Omental fat pad (tissue), 3 donors: ENCODE measurements at regions not wholly inside any gene's neighbourhood (a gene's known extent, or its start where the extent isn't known, plus 50 kb on each side); places are given as distances from the start of the nearest gene placed in this dataset.

Experiments used
- ATAC-seq: fragments of 150-250 bp; one replicate; pipeline ENCODE4 v1.9.1; 2016; ENCODE audit warnings: mild to moderate bottlenecking, moderate library complexity; ENCODE audit not compliant: low FRiP score
- DNase-seq: peaks from one replicate; pipeline ENCODE4 v3.0.0-alpha.2; 2019; ENCODE audit warnings: low spot score
- TF ChIP-seq, protein P1 (sequence below), 3 donors: fragments of 450-650 bp; IDR thresholded peaks; one replicate each; pipeline ENCODE4 v1.5.1; 2016 to 2017; ENCODE audit warnings: antibody characterized with exemption in 3 of 3, mild to moderate bottlenecking in 3 of 3, moderate library complexity in 2 of 3

DNA sequence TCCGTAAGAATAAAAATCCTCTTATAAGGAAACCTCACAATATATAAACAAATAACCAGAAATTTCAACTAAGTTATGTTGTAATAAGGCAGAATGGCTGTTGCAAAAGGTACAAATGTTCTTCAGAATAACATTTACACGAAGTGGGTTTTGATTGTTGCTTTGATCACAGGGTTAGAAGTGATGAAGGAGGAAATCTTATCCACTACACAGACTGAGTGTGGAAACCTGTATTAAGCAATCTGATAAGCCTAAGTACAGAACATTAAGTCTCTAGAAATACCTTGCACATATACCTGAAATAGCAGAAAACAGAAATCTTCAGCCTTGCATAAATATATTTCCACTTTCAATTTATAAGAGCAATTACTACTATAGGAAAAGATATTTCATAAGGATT lies 251.9 kb downstream of the ETV1 start:
- ATAC-seq = no peak

DNA sequence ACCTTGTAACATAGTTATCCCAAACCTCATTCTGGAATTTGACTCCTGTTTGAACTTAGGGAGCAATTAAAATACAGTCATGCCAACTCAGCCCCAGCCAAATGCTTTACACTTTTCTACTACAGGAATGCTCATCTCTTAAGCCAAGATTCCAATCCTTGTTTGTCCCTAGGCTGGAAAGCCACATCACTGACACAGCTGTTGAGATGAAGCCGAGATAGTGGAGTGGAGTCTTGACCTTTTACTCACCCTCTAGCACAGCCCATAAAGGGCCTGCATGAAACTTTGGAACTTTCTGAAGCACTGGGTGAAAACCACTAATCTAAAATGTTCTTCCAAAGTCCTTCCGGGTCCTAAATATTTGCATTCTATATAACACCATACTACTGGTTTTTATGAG lies 247.3 kb downstream of the ETV1 start:
- DNase-seq (no peak), ATAC-seq (no peak)
- TF ChIP-seq, protein P1, sequence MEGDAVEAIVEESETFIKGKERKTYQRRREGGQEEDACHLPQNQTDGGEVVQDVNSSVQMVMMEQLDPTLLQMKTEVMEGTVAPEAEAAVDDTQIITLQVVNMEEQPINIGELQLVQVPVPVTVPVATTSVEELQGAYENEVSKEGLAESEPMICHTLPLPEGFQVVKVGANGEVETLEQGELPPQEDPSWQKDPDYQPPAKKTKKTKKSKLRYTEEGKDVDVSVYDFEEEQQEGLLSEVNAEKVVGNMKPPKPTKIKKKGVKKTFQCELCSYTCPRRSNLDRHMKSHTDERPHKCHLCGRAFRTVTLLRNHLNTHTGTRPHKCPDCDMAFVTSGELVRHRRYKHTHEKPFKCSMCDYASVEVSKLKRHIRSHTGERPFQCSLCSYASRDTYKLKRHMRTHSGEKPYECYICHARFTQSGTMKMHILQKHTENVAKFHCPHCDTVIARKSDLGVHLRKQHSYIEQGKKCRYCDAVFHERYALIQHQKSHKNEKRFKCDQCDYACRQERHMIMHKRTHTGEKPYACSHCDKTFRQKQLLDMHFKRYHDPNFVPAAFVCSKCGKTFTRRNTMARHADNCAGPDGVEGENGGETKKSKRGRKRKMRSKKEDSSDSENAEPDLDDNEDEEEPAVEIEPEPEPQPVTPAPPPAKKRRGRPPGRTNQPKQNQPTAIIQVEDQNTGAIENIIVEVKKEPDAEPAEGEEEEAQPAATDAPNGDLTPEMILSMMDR (IDR thresholded peaks at IDR 0.05) = no peak

More for the DNA sequence above, 251.9 kb downstream of the ETV1 start:
- TF ChIP-seq, protein P1 (IDR thresholded peaks at IDR 0.05) = no peak
- DNase-seq = no peak

DNA sequence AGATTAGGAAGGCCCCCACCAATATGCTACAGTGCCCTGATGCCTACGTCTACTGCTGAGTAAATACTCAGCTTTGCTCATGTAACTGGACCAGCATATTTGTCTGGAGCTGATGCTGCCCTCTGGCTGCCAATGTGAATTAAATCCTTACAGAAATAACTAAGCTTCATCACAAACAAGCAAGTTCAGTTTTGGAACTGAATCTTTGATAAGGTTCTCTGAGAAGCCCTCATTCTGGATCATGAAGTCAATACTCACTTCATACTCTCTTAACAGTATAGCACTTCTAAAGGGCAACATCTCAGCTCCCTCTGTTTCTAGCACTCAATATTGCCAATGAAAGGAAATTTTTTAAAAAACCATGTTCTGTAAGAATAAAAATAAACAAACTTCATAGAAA lies 246.7 kb downstream of the ETV1 start:
- TF ChIP-seq, protein P1 (IDR thresholded peaks at IDR 0.05) = no peak
- DNase-seq = no peak
- ATAC-seq = no peak

DNA sequence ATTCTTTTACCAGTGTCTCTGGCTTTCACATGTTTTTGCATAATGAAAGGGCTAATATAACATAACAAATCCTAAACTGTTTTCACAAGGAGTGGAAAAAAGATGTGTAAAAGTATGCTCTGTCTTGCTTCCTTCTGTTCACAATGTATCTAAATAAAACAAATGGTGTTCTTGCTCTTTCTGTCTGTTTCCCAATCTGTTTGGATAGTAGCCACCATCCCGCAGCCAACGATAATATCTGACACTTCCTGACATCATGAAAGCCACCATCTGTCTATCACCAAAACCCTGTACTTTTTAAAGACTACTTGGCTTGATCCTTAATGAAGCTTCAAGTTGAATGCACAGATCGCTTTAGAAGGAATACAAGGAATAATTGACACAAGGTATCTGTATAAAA lies 246.2 kb downstream of the ETV1 start:
- no peak for ATAC-seq
- DNase-seq = no peak
- TF ChIP-seq, protein P1 (IDR thresholded peaks at IDR 0.05) = no peak

DNA sequence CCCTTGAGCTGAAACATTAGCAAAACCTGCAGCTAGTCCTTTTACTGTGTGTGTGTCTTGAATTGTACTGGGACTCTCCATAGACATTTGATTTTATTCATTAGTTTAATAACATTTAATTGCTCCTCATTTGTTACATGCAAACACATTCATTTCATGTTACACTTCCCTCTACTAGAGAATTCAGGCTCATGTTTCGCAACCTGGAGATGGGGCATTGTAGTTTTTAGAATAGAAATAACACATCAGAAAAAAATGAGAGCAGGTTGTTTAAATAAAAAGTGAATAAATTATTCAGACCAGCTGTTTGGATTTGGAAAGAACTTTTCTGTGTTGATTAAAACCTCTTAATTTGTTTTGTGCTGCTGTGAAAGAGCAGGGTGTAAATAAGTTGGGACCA lies 243.9 kb downstream of the ETV1 start:
- DNase-seq = no peak
- no peak for ATAC-seq
- TF ChIP-seq, protein P1 (IDR thresholded peaks at IDR 0.05) = no peak

DNA sequence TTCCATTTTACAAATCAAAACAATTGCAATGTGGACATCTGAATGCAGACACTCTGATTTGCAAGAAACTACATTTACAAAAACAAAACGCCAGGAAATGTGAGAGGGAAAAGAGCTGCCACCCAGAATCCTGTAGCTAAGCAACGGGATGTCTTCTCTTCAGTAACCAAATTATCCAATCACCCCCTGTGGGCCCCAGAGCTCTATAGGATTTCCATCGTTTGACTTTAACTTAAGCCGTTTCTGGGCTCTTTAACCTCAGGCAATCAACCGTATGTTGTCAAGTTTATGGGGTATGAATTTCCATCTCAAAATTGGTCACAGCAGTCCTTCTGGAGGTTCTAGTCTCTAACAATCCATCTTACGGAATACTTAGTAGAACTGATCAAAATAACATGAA lies 240.5 kb downstream of the ETV1 start:
- no peak for ATAC-seq
- TF ChIP-seq, protein P1 (IDR thresholded peaks at IDR 0.05) = no peak
- DNase-seq = no peak

DNA sequence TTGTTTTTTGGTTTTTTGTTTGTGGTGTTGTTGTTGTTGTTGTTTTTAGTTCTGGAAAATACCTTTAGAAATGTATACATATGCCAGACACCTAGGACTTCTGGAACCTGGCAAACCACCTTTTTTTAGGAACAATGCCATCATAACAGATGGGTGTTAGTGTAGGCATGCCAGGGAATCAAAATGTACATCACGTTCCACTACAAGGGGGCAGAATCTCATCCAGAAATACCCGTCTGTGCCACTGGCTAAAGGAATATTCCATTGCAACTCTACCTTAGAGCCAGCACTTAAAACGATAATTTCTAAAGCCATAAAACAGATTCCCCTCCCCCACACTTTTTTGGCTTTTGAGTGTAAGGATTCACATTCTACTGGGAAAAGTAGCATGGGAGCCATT lies 239.8 kb downstream of the ETV1 start:
- TF ChIP-seq, protein P1 (IDR thresholded peaks at IDR 0.05) = no peak
- ATAC-seq (no peak), DNase-seq (no peak)
